Thyroid gland (tissue), 4 donors: ENCODE measurements at regions not wholly inside any gene's neighbourhood (a gene's known extent, or its start where the extent isn't known, plus 50 kb on each side); places are given as distances from the start of the nearest gene placed in this dataset.

ENCODE experiments used
- CTCF ChIP-seq, 6 experiments: fragments of 200-600 bp in 3 of 6; fragments of 450-650 bp in 3 of 6; sonication (generic) in 3 of 6; IDR thresholded peaks; one replicate each; pipeline ENCODE4 v1.5.1; 2016 to 2019; ENCODE audit warnings: antibody characterized with exemption in 6 of 6, mild to moderate bottlenecking in 2 of 6, inconsistent platforms in 1 of 6, moderate library complexity in 1 of 6
- POLR2A ChIP-seq, 2 donors: fragments of 450-650 bp; IDR thresholded peaks; one replicate each; pipeline ENCODE4 v1.6.1; 2017; ENCODE audit warnings: antibody characterized with exemption in 2 of 2, mild to moderate bottlenecking in 2 of 2, moderate library complexity in 1 of 2

- TF ChIP-seq CTCF (IDR thresholded peaks at IDR 0.05), result no peak
- TF ChIP-seq POLR2A (IDR thresholded peaks at IDR 0.05), result no peak
These were observed 179.0 kb upstream of the PRNP start for GRCh38 chr20:4507288-4507719.
